RWPE2 (cell line): ENCODE measurements at regions not wholly inside any gene's neighbourhood (a gene's known extent, or its start where the extent isn't known, plus 50 kb on each side); places are given as distances from the start of the nearest gene placed in this dataset.
A peak's percentile ranks its signal among the peaks of the same experiment; 100 is the strongest.

Experiments
- ATAC-seq: fragments of 200-7000 bp; cut with Tn5 transposase; 3 replicates; pipeline ENCODE4 v1.9.1; 2021; ENCODE audit warnings: low read depth
- DNase-seq: peaks from one replicate; pipeline ENCODE4 v3.0.0-alpha.2; 2020; ENCODE audit warnings: low spot score
- H3K27ac ChIP-seq: fragments of 450-650 bp; 2 replicates; pipeline ENCODE4 v1.5.1; 2017; ENCODE audit warnings: mild to moderate bottlenecking; ENCODE audit not compliant: poor library complexity, severe bottlenecking
- H3K27me3 ChIP-seq: fragments of 250-450 bp; sonication (Bioruptor Pico); 2 replicates; pipeline ENCODE4 v1.5.1; 2021; ENCODE audit warnings: mild to moderate bottlenecking, moderate library complexity; ENCODE audit not compliant: insufficient read depth, poor library complexity, severe bottlenecking
- H3K36me3 ChIP-seq: fragments of 250-450 bp; sonication (Bioruptor Pico); 2 replicates; pipeline ENCODE4 v1.5.1; 2020; ENCODE audit warnings: low read depth, mild to moderate bottlenecking, moderate library complexity
- H3K4me1 ChIP-seq: fragments of 250-450 bp; sonication (Bioruptor Pico); 2 replicates; pipeline ENCODE4 v1.5.1; 2021; ENCODE audit warnings: mild to moderate bottlenecking, moderate library complexity; ENCODE audit not compliant: insufficient read depth, poor library complexity, severe bottlenecking
- H3K4me3 ChIP-seq: fragments of 250-450 bp; sonication (Bioruptor Pico); 2 replicates; pipeline ENCODE4 v1.5.1; 2021; ENCODE audit warnings: mild to moderate bottlenecking, moderate library complexity; ENCODE audit not compliant: severe bottlenecking
- H3K9me3 ChIP-seq: fragments of 250-450 bp; sonication (Bioruptor Pico); 2 replicates; pipeline ENCODE4 v1.5.1; 2021; ENCODE audit warnings: mild to moderate bottlenecking, moderate library complexity; ENCODE audit not compliant: severe bottlenecking
- CTCF ChIP-seq: fragments of 450-650 bp; IDR thresholded peaks from one replicate; pipeline ENCODE4 v1.5.1; 2017; ENCODE audit warnings: mild to moderate bottlenecking, moderate library complexity; ENCODE audit not compliant: poor library complexity, severe bottlenecking

DNA sequence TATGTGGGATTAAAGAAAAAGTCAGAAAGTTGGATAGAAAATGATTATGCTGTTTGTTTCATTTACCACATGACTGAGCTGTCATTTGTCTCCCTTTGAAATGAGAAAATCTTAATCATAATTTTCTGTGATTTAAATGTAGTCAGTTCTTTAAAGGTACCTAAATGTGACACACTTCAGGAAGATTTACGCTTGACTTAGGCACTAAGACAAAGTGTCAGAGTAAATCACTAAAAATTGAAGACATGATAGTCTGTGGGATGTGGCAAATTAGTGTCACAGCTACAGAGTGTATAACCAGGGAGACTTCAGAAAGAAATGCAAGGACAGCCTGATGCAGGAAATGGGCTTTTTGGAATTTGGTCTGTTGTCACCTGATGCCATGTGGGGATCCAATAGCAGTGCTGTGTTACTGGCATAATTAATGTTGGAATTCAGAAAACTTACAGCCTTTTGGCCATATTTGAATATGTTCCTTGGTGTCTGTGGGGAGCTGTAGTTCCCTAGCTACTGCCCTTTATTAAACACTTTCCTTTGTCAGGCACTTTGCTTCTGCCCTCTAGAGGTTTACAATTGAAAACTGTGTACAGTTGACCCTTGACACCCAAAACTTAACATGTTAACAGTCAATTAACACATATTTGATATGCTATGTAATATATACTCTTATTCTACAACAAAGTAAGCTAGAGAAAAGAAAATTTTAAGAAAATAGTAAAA lies 493.8 kb downstream of the UTRN start:
- Histone ChIP-seq H3K27me3 (no peaks in the 10 kb centered on the region), H3K27ac (no peak overlapping the region), H3K4me3 (no peak overlapping the region), H3K36me3 (no peaks in the 10 kb centered on the region), H3K4me1 (no peaks in the 10 kb centered on the region), H3K9me3 (no peaks in the 10 kb centered on the region)
- peak; percentile 50 for TF ChIP-seq CTCF
- DNase-seq (no peak), ATAC-seq (no peak)

- Histone ChIP-seq H3K4me3 (no peak overlapping the region), H3K36me3 (no peaks in the 10 kb centered on the region), H3K27me3 (no peaks in the 10 kb centered on the region), H3K4me1 (no peaks in the 10 kb centered on the region), H3K27ac (no peak overlapping the region), H3K9me3 (no peaks in the 10 kb centered on the region)
- ATAC-seq (no peak), DNase-seq (no peak)
- TF ChIP-seq CTCF = no peak
Observed at GRCh38 chr6:144781836-144782235, 496.7 kb downstream of the UTRN start.

GRCh38 chr6:144782634-144783033 lies 497.5 kb downstream of the UTRN start:
- no peaks in the 10 kb centered on the region for H3K4me1 ChIP-seq
- TF ChIP-seq CTCF = no peak
- H3K27me3 ChIP-seq = no peaks in the 10 kb centered on the region
- no peaks in the 10 kb centered on the region; the same call in 1 of the 2 replicates for H3K36me3 ChIP-seq
- H3K9me3 ChIP-seq = no peaks in the 10 kb centered on the region
- DNase-seq (no peak), ATAC-seq (no peak)
- H3K4me3 ChIP-seq = no peak overlapping the region
- no peak overlapping the region for H3K27ac ChIP-seq

GRCh38 chr6:144785056-144785455 lies 499.9 kb downstream of the UTRN start:
- no peaks in the 10 kb centered on the region for H3K4me1 ChIP-seq
- peaks cover 3% of the 10 kb centered on the region; the same call in 1 of the 2 replicates for H3K36me3 ChIP-seq
- no peak overlapping the region for H3K27ac ChIP-seq
- no peaks in the 10 kb centered on the region for H3K27me3 ChIP-seq
- DNase-seq (no peak), ATAC-seq (no peak)
- no peak for TF ChIP-seq CTCF
- no peaks in the 10 kb centered on the region for H3K9me3 ChIP-seq
- H3K4me3 ChIP-seq = no peak overlapping the region

DNA sequence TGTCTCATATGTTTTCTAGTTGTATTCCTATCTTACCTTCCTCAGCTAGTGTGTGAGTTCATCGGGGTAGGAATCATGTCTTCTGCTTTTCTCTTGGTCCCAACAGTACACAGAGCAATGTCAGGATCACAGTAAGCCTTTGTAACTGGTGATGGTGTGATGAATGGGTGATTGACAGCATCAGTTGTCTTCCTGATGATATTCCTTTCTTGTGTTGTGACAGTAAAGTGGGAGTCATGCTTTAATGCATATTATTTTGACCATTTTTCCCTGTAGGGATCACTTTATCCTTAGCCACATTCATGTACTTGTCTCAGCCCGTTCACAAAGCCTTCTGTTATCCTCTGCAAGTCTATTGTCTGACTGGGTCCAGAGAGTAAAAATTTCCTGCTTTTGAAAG lies 501.7 kb downstream of the UTRN start:
- H3K27me3 ChIP-seq = no peaks in the 10 kb centered on the region

More for the DNA sequence above, 501.7 kb downstream of the UTRN start:
- no peak for DNase-seq
- H3K36me3 ChIP-seq = peaks cover 3% of the 10 kb centered on the region; the same call in 1 of the 2 replicates
- H3K27ac ChIP-seq = no peak overlapping the region
- no peak overlapping the region for H3K4me3 ChIP-seq
- no peak for TF ChIP-seq CTCF
- H3K4me1 ChIP-seq = no peaks in the 10 kb centered on the region
- no peaks in the 10 kb centered on the region for H3K9me3 ChIP-seq
- no peak for ATAC-seq
